ENCODE measurements at regions not wholly inside any gene's neighbourhood (a gene's known extent, or its start where the extent isn't known, plus 50 kb on each side); places are given as distances from the start of the nearest gene placed in this dataset.
A peak's percentile ranks its signal among the peaks of the same experiment; 100 is the strongest.

- no peak overlapping the region for H3K9ac ChIP-seq (ENCODE audit: low read depth in 1 of 3, low read length in 3 of 3)
- H3K27me3 ChIP-seq (ENCODE audit: control insufficient read depth in 3 of 3, insufficient read depth in 3 of 3, low read length in 3 of 3), result no peaks in the 10 kb centered on the region
- H3K27ac ChIP-seq (ENCODE audit: low read depth, low read length), result peak overlapping the region; percentile 9
- no peak overlapping the region for H3K4me3 ChIP-seq (ENCODE audit: low read length in 3 of 3)
- H3K4me1 ChIP-seq (ENCODE audit: control insufficient read depth in 3 of 3, insufficient read depth in 3 of 3, low read length in 3 of 3), result no peaks in the 10 kb centered on the region
- no peaks in the 10 kb centered on the region for H3K36me3 ChIP-seq (ENCODE audit: control insufficient read depth in 3 of 3, insufficient read depth in 3 of 3, low read length in 3 of 3)
- peaks cover 0 to 4% (median 4%) of the 10 kb centered on the region in 3 donors for H3K9me3 ChIP-seq (ENCODE audit: control insufficient read depth in 3 of 3, low read length in 3 of 3)
Measured at GRCh38 chr15:67892559-67893377, 52.9 kb upstream of the RNU6-1 start.

GRCh38 chr15:67895237-67895636 lies 55.4 kb upstream of the RNU6-1 start:
- Histone ChIP-seq H3K9me3 (ENCODE audit: control insufficient read depth in 3 of 3, low read length in 3 of 3) (peaks cover 0 to 4% (median 4%) of the 10 kb centered on the region in 3 donors), H3K36me3 (ENCODE audit: control insufficient read depth in 3 of 3, insufficient read depth in 3 of 3, low read length in 3 of 3) (no peaks in the 10 kb centered on the region), H3K4me1 (ENCODE audit: control insufficient read depth in 3 of 3, insufficient read depth in 3 of 3, low read length in 3 of 3) (no peaks in the 10 kb centered on the region), H3K27me3 (ENCODE audit: control insufficient read depth in 3 of 3, insufficient read depth in 3 of 3, low read length in 3 of 3) (no peaks in the 10 kb centered on the region), H3K27ac (ENCODE audit: low read depth, low read length) (no peak overlapping the region), H3K9ac (ENCODE audit: low read depth in 1 of 3, low read length in 3 of 3) (no peak overlapping the region), H3K4me3 (ENCODE audit: low read length in 3 of 3) (no peak overlapping the region)

- H3K9me3 ChIP-seq (ENCODE audit: control insufficient read depth in 3 of 3, low read length in 3 of 3), result peaks cover 0 to 4% (median 4%) of the 10 kb centered on the region in 3 donors
- no peaks in the 10 kb centered on the region for H3K4me1 ChIP-seq (ENCODE audit: control insufficient read depth in 3 of 3, insufficient read depth in 3 of 3, low read length in 3 of 3)
- H3K27ac ChIP-seq (ENCODE audit: low read depth, low read length), result no peak overlapping the region
- no peak overlapping the region for H3K9ac ChIP-seq (ENCODE audit: low read depth in 1 of 3, low read length in 3 of 3)
- no peaks in the 10 kb centered on the region for H3K36me3 ChIP-seq (ENCODE audit: control insufficient read depth in 3 of 3, insufficient read depth in 3 of 3, low read length in 3 of 3)
- no peak overlapping the region for H3K4me3 ChIP-seq (ENCODE audit: low read length in 3 of 3)
- H3K27me3 ChIP-seq (ENCODE audit: control insufficient read depth in 3 of 3, insufficient read depth in 3 of 3, low read length in 3 of 3), result no peaks in the 10 kb centered on the region
Measured at GRCh38 chr15:67897646-67898339, 57.9 kb upstream of the RNU6-1 start.

GRCh38 chr15:67899596-67900283 lies 59.9 kb upstream of the RNU6-1 start:
- H3K4me3 ChIP-seq (ENCODE audit: low read length in 3 of 3), result no peak overlapping the region
- H3K9me3 ChIP-seq (ENCODE audit: control insufficient read depth in 3 of 3, low read length in 3 of 3), result peaks cover 0 to 4% (median 4%) of the 10 kb centered on the region in 3 donors
- no peaks in the 10 kb centered on the region for H3K4me1 ChIP-seq (ENCODE audit: control insufficient read depth in 3 of 3, insufficient read depth in 3 of 3, low read length in 3 of 3)
- no peaks in the 10 kb centered on the region for H3K36me3 ChIP-seq (ENCODE audit: control insufficient read depth in 3 of 3, insufficient read depth in 3 of 3, low read length in 3 of 3)
- H3K27ac ChIP-seq (ENCODE audit: low read depth, low read length), result no peak overlapping the region
- no peak overlapping the region for H3K9ac ChIP-seq (ENCODE audit: low read depth in 1 of 3, low read length in 3 of 3)
- H3K27me3 ChIP-seq (ENCODE audit: control insufficient read depth in 3 of 3, insufficient read depth in 3 of 3, low read length in 3 of 3), result no peaks in the 10 kb centered on the region

GRCh38 chr15:67900621-67901147 lies 60.8 kb upstream of the RNU6-1 start:
- no peak overlapping the region for H3K9ac ChIP-seq (ENCODE audit: low read depth in 1 of 3, low read length in 3 of 3)
- H3K9me3 ChIP-seq (ENCODE audit: control insufficient read depth in 3 of 3, low read length in 3 of 3), result peaks cover 0 to 2% (median under 1%) of the 10 kb centered on the region in 3 donors

GRCh38 chr15:67901922-67902321 lies 62.1 kb upstream of the RNU6-1 start:
- Histone ChIP-seq H3K27me3 (ENCODE audit: control insufficient read depth in 3 of 3, insufficient read depth in 3 of 3, low read length in 3 of 3) (no peaks in the 10 kb centered on the region), H3K36me3 (ENCODE audit: control insufficient read depth in 3 of 3, insufficient read depth in 3 of 3, low read length in 3 of 3) (no peaks in the 10 kb centered on the region), H3K9ac (ENCODE audit: low read depth in 1 of 3, low read length in 3 of 3) (no peak overlapping the region), H3K27ac (ENCODE audit: low read depth, low read length) (no peak overlapping the region), H3K9me3 (ENCODE audit: control insufficient read depth in 3 of 3, low read length in 3 of 3) (no peaks in the 10 kb centered on the region), H3K4me3 (ENCODE audit: low read length in 3 of 3) (no peak overlapping the region), H3K4me1 (ENCODE audit: control insufficient read depth in 3 of 3, insufficient read depth in 3 of 3, low read length in 3 of 3) (no peaks in the 10 kb centered on the region)

More at GRCh38 chr15:67900621-67901147, 60.8 kb upstream of the RNU6-1 start:
- no peaks in the 10 kb centered on the region for H3K4me1 ChIP-seq (ENCODE audit: control insufficient read depth in 3 of 3, insufficient read depth in 3 of 3, low read length in 3 of 3)
- H3K4me3 ChIP-seq (ENCODE audit: low read length in 3 of 3), result no peak overlapping the region
- no peaks in the 10 kb centered on the region for H3K36me3 ChIP-seq (ENCODE audit: control insufficient read depth in 3 of 3, insufficient read depth in 3 of 3, low read length in 3 of 3)
- H3K27ac ChIP-seq (ENCODE audit: low read depth, low read length), result no peak overlapping the region
- H3K27me3 ChIP-seq (ENCODE audit: control insufficient read depth in 3 of 3, insufficient read depth in 3 of 3, low read length in 3 of 3), result no peaks in the 10 kb centered on the region

GRCh38 chr15:67902579-67903009 lies 62.7 kb upstream of the RNU6-1 start:
- H3K36me3 ChIP-seq (ENCODE audit: control insufficient read depth in 3 of 3, insufficient read depth in 3 of 3, low read length in 3 of 3), result no peaks in the 10 kb centered on the region
- no peak overlapping the region for H3K27ac ChIP-seq (ENCODE audit: low read depth, low read length)
- no peak overlapping the region for H3K4me3 ChIP-seq (ENCODE audit: low read length in 3 of 3)
- no peaks in the 10 kb centered on the region for H3K9me3 ChIP-seq (ENCODE audit: control insufficient read depth in 3 of 3, low read length in 3 of 3)
- no peaks in the 10 kb centered on the region for H3K4me1 ChIP-seq (ENCODE audit: control insufficient read depth in 3 of 3, insufficient read depth in 3 of 3, low read length in 3 of 3)
- no peak overlapping the region for H3K9ac ChIP-seq (ENCODE audit: low read depth in 1 of 3, low read length in 3 of 3)
- no peaks in the 10 kb centered on the region for H3K27me3 ChIP-seq (ENCODE audit: control insufficient read depth in 3 of 3, insufficient read depth in 3 of 3, low read length in 3 of 3)

- Histone ChIP-seq H3K36me3 (ENCODE audit: control insufficient read depth in 3 of 3, insufficient read depth in 3 of 3, low read length in 3 of 3) (no peaks in the 10 kb centered on the region), H3K27ac (ENCODE audit: low read depth, low read length) (no peak overlapping the region), H3K4me3 (ENCODE audit: low read length in 3 of 3) (no peak overlapping the region), H3K27me3 (ENCODE audit: control insufficient read depth in 3 of 3, insufficient read depth in 3 of 3, low read length in 3 of 3) (no peaks in the 10 kb centered on the region), H3K9me3 (ENCODE audit: control insufficient read depth in 3 of 3, low read length in 3 of 3) (no peaks in the 10 kb centered on the region), H3K9ac (ENCODE audit: low read depth in 1 of 3, low read length in 3 of 3) (no peak overlapping the region), H3K4me1 (ENCODE audit: control insufficient read depth in 3 of 3, insufficient read depth in 3 of 3, low read length in 3 of 3) (no peaks in the 10 kb centered on the region)
Measured at GRCh38 chr15:67903708-67904107, 63.9 kb upstream of the RNU6-1 start.

- no peaks in the 10 kb centered on the region for H3K9me3 ChIP-seq (ENCODE audit: control insufficient read depth in 3 of 3, low read length in 3 of 3)
- H3K27me3 ChIP-seq (ENCODE audit: control insufficient read depth in 3 of 3, insufficient read depth in 3 of 3, low read length in 3 of 3), result no peaks in the 10 kb centered on the region
- no peaks in the 10 kb centered on the region for H3K36me3 ChIP-seq (ENCODE audit: control insufficient read depth in 3 of 3, insufficient read depth in 3 of 3, low read length in 3 of 3)
- no peak overlapping the region for H3K27ac ChIP-seq (ENCODE audit: low read depth, low read length)
- no peaks in the 10 kb centered on the region for H3K4me1 ChIP-seq (ENCODE audit: control insufficient read depth in 3 of 3, insufficient read depth in 3 of 3, low read length in 3 of 3)
- H3K9ac ChIP-seq (ENCODE audit: low read depth in 1 of 3, low read length in 3 of 3), result no peak overlapping the region
- H3K4me3 ChIP-seq (ENCODE audit: low read length in 3 of 3), result no peak overlapping the region
Measured at GRCh38 chr15:67905628-67906027, 65.8 kb upstream of the RNU6-1 start.

All from skeletal muscle tissue (tissue), 3 donors.